Chondrocyte (in vitro differentiated cells): ENCODE measurements at regions not wholly inside any gene's neighbourhood (a gene's known extent, or its start where the extent isn't known, plus 50 kb on each side); places are given as distances from the start of the nearest gene placed in this dataset.

Experiments
- DNase-seq: peaks from one replicate; pipeline ENCODE4 v3.0.0; 2021; ENCODE audit warnings: mixed read lengths, low spot score
- H3K27ac Mint-ChIP-seq: one replicate; pipeline ENCODE4 v1.8.0; 2021; ENCODE audit warnings: mild to moderate bottlenecking, moderate library complexity, mixed read lengths; ENCODE audit not compliant: unreplicated experiment
- H3K27me3 Mint-ChIP-seq: 2 replicates; pipeline ENCODE4 v1.8.0; 2021; ENCODE audit warnings: low read depth, mixed read lengths
- H3K36me3 Mint-ChIP-seq: 2 replicates; pipeline ENCODE4 v1.8.0; 2021; ENCODE audit warnings: low read depth, mixed read lengths
- H3K4me1 Mint-ChIP-seq: 2 replicates; pipeline ENCODE4 v1.8.0; 2021; ENCODE audit warnings: low read depth, mild to moderate bottlenecking, mixed read lengths
- H3K4me3 Mint-ChIP-seq: one replicate; pipeline ENCODE4 v1.8.0; 2021; ENCODE audit warnings: mild to moderate bottlenecking, moderate library complexity, mixed read lengths; ENCODE audit not compliant: unreplicated experiment
- H3K9me3 Mint-ChIP-seq: 2 replicates; pipeline ENCODE4 v1.8.0; 2021; ENCODE audit warnings: low read depth, mixed read lengths
- CTCF ChIP-seq: fragments of 200-600 bp; sonication (generic); IDR thresholded peaks from 2 replicates; pipeline ENCODE4 v1.5.0; 2021; ENCODE audit warnings: antibody characterized with exemption, mild to moderate bottlenecking, moderate library complexity

DNA sequence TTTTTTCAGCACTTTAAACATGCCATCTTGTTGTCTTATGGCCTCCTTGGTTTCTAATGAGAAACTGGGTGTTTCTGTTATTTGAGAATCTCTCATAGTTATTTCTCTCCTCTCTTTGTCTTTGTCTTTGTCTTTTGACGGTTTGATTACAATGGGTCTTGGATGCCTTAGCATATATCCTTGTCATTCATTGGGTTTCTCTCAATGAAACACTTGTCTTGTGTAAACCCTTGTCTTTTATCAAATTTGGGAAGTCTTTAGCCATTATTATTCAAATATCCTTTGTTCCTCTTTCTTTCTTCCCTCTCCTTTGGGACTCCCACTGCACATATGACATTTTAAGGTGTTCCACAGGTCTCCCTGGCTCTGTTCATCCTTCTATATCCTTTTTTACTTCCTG is 373.5 kb upstream of the TBX3 start:
- DNase-seq: no peak
- peaks cover 5% of the 10 kb centered on the region for H3K9me3 Mint-ChIP-seq
- H3K4me1 Mint-ChIP-seq: no peaks in the 10 kb centered on the region
- H3K36me3 Mint-ChIP-seq: no peaks in the 10 kb centered on the region
- peaks cover 5% of the 10 kb centered on the region for H3K27me3 Mint-ChIP-seq
- H3K27ac Mint-ChIP-seq: no peak overlapping the region
- no peak for TF ChIP-seq CTCF
- H3K4me3 Mint-ChIP-seq: no peak overlapping the region

DNA sequence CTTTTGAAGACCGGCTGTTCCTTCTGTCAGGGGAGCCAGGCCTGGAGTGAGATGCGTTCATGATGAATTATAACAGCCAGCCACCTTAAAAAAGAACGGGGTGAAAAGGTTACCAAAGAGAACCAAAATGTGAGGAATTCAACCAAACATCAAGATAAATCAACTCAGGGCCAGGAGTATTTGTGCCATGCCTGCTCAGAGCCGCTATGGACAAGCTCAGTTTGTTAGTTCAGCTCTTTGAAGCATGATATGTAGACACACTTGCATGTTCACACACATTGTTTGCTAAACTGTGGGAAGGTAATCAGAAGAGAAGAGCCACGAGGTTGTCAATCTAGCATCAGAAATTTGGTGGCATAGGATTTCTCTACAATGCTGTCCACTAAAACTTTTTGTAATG is 367.4 kb upstream of the TBX3 start:
- peaks cover 7% of the 10 kb centered on the region for H3K27me3 Mint-ChIP-seq
- H3K4me1 Mint-ChIP-seq: no peaks in the 10 kb centered on the region
- H3K4me3 Mint-ChIP-seq: no peak overlapping the region
- no peak for DNase-seq
- no peaks in the 10 kb centered on the region for H3K36me3 Mint-ChIP-seq
- TF ChIP-seq CTCF: no peak
- H3K9me3 Mint-ChIP-seq: peaks cover 5% of the 10 kb centered on the region
- no peak overlapping the region for H3K27ac Mint-ChIP-seq

DNA sequence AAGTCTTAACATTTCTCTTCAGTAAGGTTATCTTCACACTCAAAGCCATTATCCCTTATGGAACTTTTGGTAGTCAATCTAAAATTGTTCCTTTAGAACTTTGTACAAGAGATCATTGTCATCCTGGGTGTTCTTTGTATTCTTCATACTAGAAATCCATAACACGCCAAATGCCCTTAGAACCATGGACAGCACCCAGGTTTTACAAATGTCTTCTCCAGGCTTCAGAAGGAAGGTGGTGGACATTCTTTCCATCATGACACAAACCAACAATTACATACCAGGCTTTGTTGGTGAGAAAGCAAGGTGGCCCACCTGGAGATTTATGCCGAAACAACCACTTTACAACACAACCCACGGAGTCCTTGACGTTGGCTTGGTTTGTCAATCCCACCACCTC is 365.6 kb upstream of the TBX3 start:
- Mint-ChIP-seq H3K36me3 (no peaks in the 10 kb centered on the region), H3K27ac (no peak overlapping the region), H3K27me3 (peaks cover 6% of the 10 kb centered on the region), H3K9me3 (peaks cover 5% of the 10 kb centered on the region), H3K4me1 (no peaks in the 10 kb centered on the region), H3K4me3 (no peak overlapping the region)
- no peak for DNase-seq
- no peak for TF ChIP-seq CTCF

DNA sequence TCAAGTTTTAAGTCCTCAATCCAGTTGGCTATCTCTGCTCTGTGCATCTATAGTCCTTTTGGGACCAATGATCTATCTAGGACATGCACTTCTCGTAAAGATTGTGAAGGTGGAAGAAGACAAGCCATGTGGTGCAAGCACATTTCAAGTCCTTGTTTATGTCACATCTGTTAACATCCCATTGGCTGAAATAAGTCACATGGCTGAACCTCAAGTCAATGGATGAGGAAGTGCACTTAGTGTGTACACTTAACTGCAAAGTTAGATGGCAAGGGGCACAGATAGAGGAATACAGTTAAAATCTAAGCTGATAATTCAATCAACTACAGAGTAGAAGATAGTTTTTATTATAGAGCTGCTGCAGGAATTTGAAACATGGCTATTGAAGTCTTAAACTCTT is 362.8 kb upstream of the TBX3 start:
- Mint-ChIP-seq H3K4me3 (no peak overlapping the region), H3K36me3 (no peaks in the 10 kb centered on the region), H3K9me3 (peaks cover 8% of the 10 kb centered on the region)

DNA sequence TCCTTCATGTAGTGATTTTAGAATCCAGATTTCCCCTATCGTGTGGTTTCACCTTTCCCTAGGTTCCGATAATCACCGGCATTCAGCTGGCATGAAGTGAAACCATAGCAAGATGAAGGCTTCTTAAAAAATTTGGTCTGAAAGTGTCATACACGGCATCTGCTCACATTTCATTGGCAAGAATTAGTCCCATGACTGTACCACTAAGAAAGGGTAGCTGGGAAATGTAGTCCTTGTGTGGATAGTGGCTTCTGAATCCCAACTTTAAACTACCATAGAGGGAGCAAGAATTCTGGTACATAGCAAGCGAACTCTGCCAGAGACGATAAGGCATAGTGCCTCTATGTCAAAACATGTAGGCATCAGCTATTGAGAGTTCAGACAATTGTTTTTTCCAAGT is 360.1 kb upstream of the TBX3 start:
- no peak for DNase-seq
- Mint-ChIP-seq H3K4me1 (no peaks in the 10 kb centered on the region), H3K4me3 (no peak overlapping the region), H3K36me3 (no peaks in the 10 kb centered on the region), H3K27ac (no peak overlapping the region), H3K27me3 (peaks cover 4% of the 10 kb centered on the region), H3K9me3 (peaks cover 10% of the 10 kb centered on the region)
- no peak for TF ChIP-seq CTCF

More for the DNA sequence above, 362.8 kb upstream of the TBX3 start:
- peaks cover 6% of the 10 kb centered on the region for H3K27me3 Mint-ChIP-seq
- no peak overlapping the region for H3K27ac Mint-ChIP-seq
- no peak for DNase-seq
- TF ChIP-seq CTCF: no peak
- H3K4me1 Mint-ChIP-seq: no peaks in the 10 kb centered on the region
